Osteoblast (primary cell): ENCODE measurements at regions not wholly inside any gene's neighbourhood (a gene's known extent, or its start where the extent isn't known, plus 50 kb on each side); places are given as distances from the start of the nearest gene placed in this dataset.
"Not testable (repeated sequence)": the region's sequence is repeated elsewhere in the genome, so short reads cannot be mapped to it uniquely, and the experiment has no call there.

ENCODE experiments used
- DNase-seq: peaks from one replicate; pipeline ENCODE4 v3.0.0; 2011; ENCODE audit warnings: low spot score, mixed read lengths; ENCODE audit not compliant: insufficient read length; ENCODE audit errors: missing footprints
- H2AFZ ChIP-seq: 2 replicates; pipeline ENCODE4 v1.6.0; 2011; ENCODE audit warnings: mild to moderate bottlenecking, low read length
- H3K27ac ChIP-seq: 2 replicates; pipeline ENCODE4 v1.5.1; 2011; ENCODE audit warnings: mild to moderate bottlenecking, low read depth, low read length, moderate library complexity
- H3K27me3 ChIP-seq: 2 replicates; pipeline ENCODE4 v1.6.0; 2012; ENCODE audit warnings: mild to moderate bottlenecking, control low read depth, inconsistent platforms, low read length, moderate library complexity; ENCODE audit not compliant: insufficient read depth
- H3K36me3 ChIP-seq: 2 replicates; pipeline ENCODE4 v1.5.1; 2011; ENCODE audit warnings: mild to moderate bottlenecking, low read length, control low read depth, moderate library complexity; ENCODE audit not compliant: insufficient read depth
- H3K4me1 ChIP-seq: 2 replicates; pipeline ENCODE4 v1.5.1; 2011; ENCODE audit warnings: mild to moderate bottlenecking, low read length, control low read depth, moderate library complexity; ENCODE audit not compliant: insufficient read depth
- H3K4me2 ChIP-seq: 2 replicates; pipeline ENCODE4 v1.6.0; 2011; ENCODE audit warnings: mild to moderate bottlenecking, low read length; ENCODE audit not compliant: insufficient read depth
- H3K4me3 ChIP-seq: fragments of 200-600 bp; sonication (generic); 3 replicates; pipeline ENCODE4 v1.5.1; 2012; ENCODE audit warnings: mild to moderate bottlenecking, low read length, inconsistent platforms; ENCODE audit not compliant: insufficient read depth
- H3K79me2 ChIP-seq: 2 replicates; pipeline ENCODE4 v1.6.0; 2012; ENCODE audit warnings: mild to moderate bottlenecking, low read length, control low read depth, inconsistent platforms; ENCODE audit not compliant: insufficient read depth
- H3K9me3 ChIP-seq: 2 replicates; pipeline ENCODE4 v1.5.1; 2011; ENCODE audit warnings: low read depth, low read length, control low read depth
- H4K20me1 ChIP-seq: 2 replicates; pipeline ENCODE4 v1.6.0; 2012; ENCODE audit warnings: mild to moderate bottlenecking, low read length, control low read depth; ENCODE audit not compliant: insufficient read depth
- CTCF ChIP-seq: IDR thresholded peaks from 2 replicates; pipeline ENCODE4 v1.5.1; 2011; ENCODE audit warnings: mild to moderate bottlenecking, low read depth, low read length, moderate library complexity; ENCODE audit errors: extremely low read depth

GRCh38 chr12:61566183-61566582 is 694.0 kb upstream of the USP15 start:
- Histone ChIP-seq H3K79me2 (no peaks in the 10 kb centered on the region), H4K20me1 (no peaks in the 10 kb centered on the region), H3K9me3 (peaks cover 9% of the 10 kb centered on the region), H3K27me3 (no peaks in the 10 kb centered on the region), H3K4me3 (no peak overlapping the region), H2AFZ (no peak overlapping the region), H3K4me1 (no peaks in the 10 kb centered on the region), H3K27ac (no peak overlapping the region), H3K4me2 (no peak overlapping the region), H3K36me3 (no peaks in the 10 kb centered on the region)
- no peak for DNase-seq
- no peak for TF ChIP-seq CTCF

GRCh38 chr12:61574339-61574738 is 685.9 kb upstream of the USP15 start:
- TF ChIP-seq CTCF, result no peak
- H2AFZ ChIP-seq, result no peak overlapping the region
- no peaks in the 10 kb centered on the region for H3K9me3 ChIP-seq
- H3K36me3 ChIP-seq, result no peaks in the 10 kb centered on the region
- no peaks in the 10 kb centered on the region for H3K79me2 ChIP-seq
- DNase-seq, result no peak
- no peaks in the 10 kb centered on the region for H3K27me3 ChIP-seq
- no peak overlapping the region for H3K4me3 ChIP-seq
- no peak overlapping the region for H3K27ac ChIP-seq
- H3K4me2 ChIP-seq, result no peak overlapping the region
- H4K20me1 ChIP-seq, result no peaks in the 10 kb centered on the region
- no peaks in the 10 kb centered on the region for H3K4me1 ChIP-seq

- Histone ChIP-seq H3K9me3 (no peaks in the 10 kb centered on the region), H3K27ac (no peak overlapping the region), H3K4me3 (no peak overlapping the region), H3K27me3 (no peaks in the 10 kb centered on the region), H4K20me1 (no peaks in the 10 kb centered on the region), H3K4me2 (no peak overlapping the region), H3K79me2 (no peaks in the 10 kb centered on the region), H3K36me3 (no peaks in the 10 kb centered on the region), H2AFZ (no peak overlapping the region), H3K4me1 (no peaks in the 10 kb centered on the region)
- no peak for DNase-seq
- TF ChIP-seq CTCF, result no peak
These were observed 675.3 kb upstream of the USP15 start for GRCh38 chr12:61584943-61585342.

- H3K27me3 ChIP-seq, H4K20me1 ChIP-seq, H3K36me3 ChIP-seq, H3K4me2 ChIP-seq, H2AFZ ChIP-seq, H3K4me1 ChIP-seq, H3K79me2 ChIP-seq, DNase-seq, H3K4me3 ChIP-seq, H3K27ac ChIP-seq, H3K9me3 ChIP-seq: not testable (repeated sequence)
These were observed 669.3 kb upstream of the USP15 start for GRCh38 chr12:61590864-61591263.

- no peak overlapping the region for H3K27ac ChIP-seq
- H3K4me1 ChIP-seq, result no peaks in the 10 kb centered on the region
- H3K4me3 ChIP-seq, result no peak overlapping the region
- H3K36me3 ChIP-seq, result no peaks in the 10 kb centered on the region
- no peak overlapping the region for H2AFZ ChIP-seq
- H3K9me3 ChIP-seq, result peaks cover 2% of the 10 kb centered on the region
- no peaks in the 10 kb centered on the region for H3K27me3 ChIP-seq
- H3K79me2 ChIP-seq, result no peaks in the 10 kb centered on the region
- TF ChIP-seq CTCF, result no peak
- DNase-seq, result no peak
- H4K20me1 ChIP-seq, result no peaks in the 10 kb centered on the region
- no peak overlapping the region for H3K4me2 ChIP-seq
These were observed 650.1 kb upstream of the USP15 start for GRCh38 chr12:61610143-61610542.
